Midbrain (tissue), 1 donor: ENCODE measurements at regions not wholly inside any gene's neighbourhood (a gene's known extent, or its start where the extent isn't known, plus 50 kb on each side); places are given as distances from the start of the nearest gene placed in this dataset.

Source experiments
- DNase-seq: peaks from one replicate; lab custom pipeline; 2025; lab: John Stamatoyannopoulos, UW

DNA sequence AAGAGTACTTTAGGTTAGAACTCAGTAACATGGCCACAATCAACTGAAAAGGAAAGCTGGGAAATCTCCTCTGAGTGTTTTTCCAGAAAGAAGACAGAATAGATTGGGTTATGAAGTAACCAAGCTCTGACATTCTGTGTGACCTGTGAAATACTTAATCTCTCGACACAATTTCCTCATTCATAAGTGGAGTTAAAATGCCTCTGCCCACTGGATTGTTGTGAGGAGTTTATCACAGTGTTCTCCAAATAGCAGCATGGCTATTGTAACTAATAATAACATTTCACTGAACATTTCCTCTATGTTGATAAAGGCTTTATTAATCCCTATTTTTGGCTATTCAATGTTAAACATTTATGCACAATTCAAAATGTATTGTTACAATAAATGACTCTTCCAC lies 311.0 kb downstream of the GABRB2 start:
- DNase-seq = no peak

GRCh38 chr5:161233553-161233952 lies 313.0 kb downstream of the GABRB2 start:
- no peak for DNase-seq

GRCh38 chr5:161230221-161230620 lies 316.3 kb downstream of the GABRB2 start:
- DNase-seq = no peak

GRCh38 chr5:161219816-161220215 lies 326.7 kb downstream of the GABRB2 start:
- no peak for DNase-seq

DNA sequence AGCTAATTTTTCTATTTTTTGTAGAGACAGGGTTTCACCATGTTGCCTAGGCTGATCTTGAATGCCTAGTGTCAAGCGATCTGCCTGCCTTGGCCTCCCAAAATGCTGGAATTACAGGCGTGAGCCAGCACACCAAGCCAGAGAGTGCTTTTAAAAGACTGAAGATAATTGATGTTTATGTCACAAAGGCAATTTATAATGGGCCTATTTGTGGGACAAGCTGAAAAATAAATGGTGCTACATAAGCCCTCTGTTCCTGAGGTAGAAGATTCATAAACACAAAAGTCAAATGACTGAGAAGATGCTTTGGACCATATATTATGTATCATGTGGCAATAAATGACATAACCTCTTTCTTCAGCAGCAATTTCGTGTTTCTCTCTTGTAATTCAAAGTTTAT lies 329.6 kb downstream of the GABRB2 start:
- DNase-seq = no peak

GRCh38 chr5:161212123-161212712 lies 334.3 kb downstream of the GABRB2 start:
- no peak for DNase-seq

DNA sequence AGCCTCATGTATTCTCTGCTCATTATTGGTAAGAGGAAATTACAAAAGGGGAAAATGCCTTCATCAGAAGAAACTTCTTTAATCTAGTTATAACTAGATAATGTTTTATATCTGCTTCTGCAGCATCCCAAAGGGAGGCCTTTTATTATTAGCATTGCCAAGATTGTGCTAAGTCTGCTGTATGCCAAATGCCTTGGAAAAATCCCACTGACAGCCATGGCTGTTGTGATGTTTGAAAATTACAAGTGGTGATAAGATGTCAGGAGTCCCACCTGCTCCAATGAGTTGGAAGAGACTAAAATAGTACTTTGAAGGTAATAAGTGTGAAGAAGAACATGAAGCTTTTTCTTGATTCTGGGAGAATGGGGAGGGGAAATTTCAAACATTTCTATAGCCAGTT lies 345.0 kb downstream of the GABRB2 start:
- no peak for DNase-seq

GRCh38 chr5:161190778-161191177 lies 338.8 kb upstream of the ATP10B start:
- no peak for DNase-seq

DNA sequence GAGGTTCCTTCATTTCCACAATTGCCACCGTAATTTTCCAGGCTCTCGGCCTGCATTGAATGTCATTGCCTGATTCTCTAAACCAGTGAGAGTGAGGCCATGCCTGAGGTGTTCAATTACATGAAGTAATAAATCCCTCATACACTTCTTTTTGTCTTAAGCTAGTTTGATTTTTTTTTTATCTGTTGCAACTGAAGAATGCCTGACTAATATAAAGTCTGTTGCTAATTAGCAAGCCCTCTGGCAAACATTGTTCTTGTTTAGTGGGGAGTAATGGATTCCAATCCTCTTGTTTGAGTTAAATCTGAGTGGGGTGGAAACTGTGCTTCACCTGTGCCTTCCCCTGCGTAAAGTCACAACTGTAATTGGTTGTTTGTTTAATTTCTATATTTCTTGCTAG lies 338.1 kb upstream of the ATP10B start:
- DNase-seq = no peak

- no peak for DNase-seq
These were observed 337.4 kb upstream of the ATP10B start for GRCh38 chr5:161189452-161189851.

DNA sequence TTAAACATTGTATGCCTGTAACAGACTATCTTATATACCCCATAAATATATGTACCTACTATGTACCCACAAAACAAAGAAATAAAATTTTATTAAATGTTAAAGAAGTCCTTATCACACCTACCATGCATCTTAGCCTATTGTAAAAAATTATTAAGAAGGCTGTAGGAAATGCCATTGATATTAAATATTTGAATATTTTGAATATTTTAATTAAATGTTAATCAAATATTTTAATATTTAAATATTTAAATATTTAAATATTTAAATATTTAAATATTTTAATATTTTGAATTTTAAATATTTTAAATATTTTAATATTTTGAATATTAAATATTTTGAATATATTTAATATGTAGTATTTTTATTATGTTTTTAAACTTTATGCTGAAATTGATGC lies 331.5 kb upstream of the ATP10B start:
- DNase-seq = no peak

DNA sequence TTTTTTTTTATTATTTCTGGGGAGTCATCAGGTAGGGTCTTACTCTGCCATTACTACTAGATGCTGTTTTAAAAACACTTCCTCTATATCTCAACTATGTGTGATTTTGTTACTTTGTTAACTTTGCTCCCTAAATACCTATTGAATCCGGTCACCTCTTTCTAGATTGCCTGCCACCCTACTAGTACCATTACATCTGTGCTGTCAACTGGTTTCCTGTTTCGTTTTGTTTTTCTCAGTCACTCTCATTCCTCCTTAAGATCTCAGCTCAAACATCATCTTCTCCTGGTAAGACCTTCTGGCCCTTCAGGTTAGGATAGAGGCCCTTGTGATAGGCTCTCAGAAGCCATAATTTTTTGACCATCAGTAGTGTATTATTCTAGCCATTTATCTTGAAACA lies 324.2 kb upstream of the ATP10B start:
- DNase-seq = no peak

GRCh38 chr5:161169776-161170175 lies 317.8 kb upstream of the ATP10B start:
- DNase-seq = no peak

DNA sequence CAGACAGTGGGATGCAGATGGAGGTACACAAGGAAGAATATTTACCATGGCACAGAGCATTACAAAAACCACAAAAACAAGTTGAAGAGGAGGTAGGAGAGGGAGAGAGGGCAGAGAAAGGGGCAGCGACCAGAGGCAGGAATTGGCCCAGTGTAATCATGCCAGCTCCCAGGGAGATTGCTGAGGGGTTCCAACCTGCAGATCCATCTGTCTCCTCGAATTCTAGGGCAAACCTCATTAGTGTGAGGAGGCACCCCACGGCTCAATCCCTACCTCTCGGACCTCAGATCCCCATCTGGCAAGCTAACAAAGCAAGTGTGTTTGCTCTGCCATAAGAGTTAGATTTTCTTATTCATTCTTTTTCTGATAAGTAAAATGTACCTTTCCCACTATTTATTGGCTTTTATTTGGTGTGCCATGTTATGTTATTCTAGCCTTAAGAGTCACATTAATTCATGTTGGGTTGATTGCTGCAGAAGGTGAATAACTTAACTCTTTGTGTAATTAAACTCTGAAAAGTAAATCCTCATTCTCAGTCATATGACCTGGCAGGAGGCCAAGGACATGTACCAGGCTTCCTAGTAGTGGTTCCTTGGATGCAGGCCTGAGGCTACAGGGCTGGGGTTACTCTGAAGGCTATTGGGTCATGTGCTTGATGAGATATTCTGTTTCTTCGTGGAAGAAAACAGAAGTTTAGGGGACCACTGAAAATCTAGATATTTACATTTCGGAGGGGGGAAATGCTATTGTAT lies 315.2 kb upstream of the ATP10B start:
- no peak for DNase-seq

DNA sequence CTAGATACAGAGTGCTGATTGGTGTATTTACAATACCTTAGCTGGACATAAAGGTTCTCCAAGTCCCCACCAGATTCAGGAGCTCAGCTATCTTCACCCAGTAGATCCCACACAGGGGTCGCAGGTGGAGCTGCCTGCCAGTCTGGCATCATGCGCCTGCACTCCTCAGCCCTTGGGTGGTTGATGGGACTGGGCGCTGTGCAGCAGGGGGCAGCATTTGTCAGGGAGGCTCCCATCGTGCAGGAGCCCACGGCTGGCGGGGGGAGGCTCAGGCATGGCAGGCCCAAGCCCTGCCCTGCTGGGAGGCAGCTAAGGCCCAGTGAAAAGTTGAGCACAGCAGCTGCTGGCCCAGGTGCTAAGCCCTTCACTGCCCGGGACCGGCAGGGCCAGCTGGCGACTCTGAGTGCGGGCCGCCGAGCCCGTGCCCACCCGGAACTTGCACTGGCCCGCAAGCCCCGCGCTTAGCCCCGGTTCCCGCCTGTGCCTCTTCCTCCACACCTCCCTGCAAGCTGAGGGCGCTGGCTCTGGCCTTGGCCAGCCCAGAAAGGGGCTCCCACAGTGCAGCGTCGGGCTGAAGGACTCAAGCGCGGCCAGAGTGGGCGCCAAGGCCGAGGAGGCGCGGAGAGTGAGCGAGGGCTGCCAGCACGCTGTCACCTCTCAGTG lies 314.1 kb upstream of the ATP10B start:
- no peak for DNase-seq

- DNase-seq = no peak
These were observed 305.9 kb upstream of the ATP10B start for GRCh38 chr5:161157925-161158324.

- no peak for DNase-seq
These were observed 303.4 kb upstream of the ATP10B start for GRCh38 chr5:161155451-161155850.

DNA sequence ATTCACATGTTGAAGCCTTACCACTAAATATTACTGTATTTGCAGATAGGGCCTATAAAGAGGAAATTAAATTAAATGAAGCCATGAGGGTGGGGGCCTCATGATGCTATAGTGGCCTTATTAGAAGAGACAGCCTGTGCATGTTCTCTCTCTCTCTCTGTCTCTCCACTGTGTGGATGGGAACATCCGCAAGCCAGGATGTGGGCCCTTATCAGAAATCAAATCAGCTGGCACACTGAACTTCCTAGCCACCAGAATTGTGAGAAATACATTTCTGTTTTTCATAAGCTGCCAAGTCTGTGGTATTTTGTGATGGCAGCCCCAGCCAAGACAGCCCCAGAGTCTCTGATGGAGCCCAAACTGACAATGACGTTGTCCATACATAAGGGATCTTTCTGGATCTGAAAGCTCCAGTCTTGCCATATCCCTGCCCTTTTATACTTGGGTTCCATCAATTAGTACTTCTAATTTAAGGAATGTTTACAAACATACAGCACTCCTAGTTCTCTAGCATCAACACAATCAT lies 300.5 kb upstream of the ATP10B start:
- no peak for DNase-seq

- DNase-seq = no peak
These were observed 298.5 kb upstream of the ATP10B start for GRCh38 chr5:161150441-161150988.

- no peak for DNase-seq
These were observed 297.1 kb upstream of the ATP10B start for GRCh38 chr5:161149078-161149477.

GRCh38 chr5:161138751-161139455 lies 286.9 kb upstream of the ATP10B start:
- DNase-seq = no peak

DNA sequence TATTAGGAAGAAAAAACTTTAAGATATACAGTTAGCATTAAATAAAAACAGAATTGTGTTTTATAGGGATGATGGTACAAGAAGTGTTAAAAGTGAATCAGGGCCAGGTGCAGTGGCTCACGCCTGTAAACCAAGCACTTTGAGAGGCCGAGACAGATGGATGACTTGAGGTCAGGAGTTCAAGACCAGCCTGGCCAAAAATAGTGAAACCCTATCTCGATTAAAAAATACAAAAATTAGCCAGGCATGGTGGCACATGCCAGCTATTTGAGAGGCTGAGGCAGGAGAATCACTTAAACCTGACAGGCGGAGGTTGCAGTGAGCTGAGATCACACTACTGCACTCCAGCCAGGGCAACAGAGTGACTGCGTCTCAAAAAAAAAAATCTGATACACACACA lies 282.9 kb upstream of the ATP10B start:
- no peak for DNase-seq
